B cell (primary cell): ENCODE measurements at regions not wholly inside any gene's neighbourhood (a gene's known extent, or its start where the extent isn't known, plus 50 kb on each side); places are given as distances from the start of the nearest gene placed in this dataset.

Source experiments
- ATAC-seq: fragments of 200-7000 bp; cut with Tn5 transposase; one replicate; pipeline ENCODE4 v1.10.0; 2021; ENCODE audit warnings: low read depth, mild to moderate bottlenecking, moderate number of reproducible peaks, moderate library complexity
- CTCF ChIA-PET: fragments of 350-600 bp; sonication (Branson Sonifier 250); formaldehyde crosslinking; loops from one replicate; lab custom pipeline; 2021; ENCODE audit warnings: antibody characterized with exemption, inconsistent platforms; lab: Charles Lee
- POLR2A ChIA-PET: fragments of 350-600 bp; sonication (Branson Sonifier 250); formaldehyde crosslinking; loops from one replicate; lab custom pipeline; 2021; ENCODE audit warnings: antibody characterized with exemption; lab: Charles Lee
- DNase-seq: peaks from one replicate; pipeline ENCODE4 v3.0.0; 2013
- H2AFZ ChIP-seq: 2 replicates; pipeline ENCODE4 v1.6.1; 2012; ENCODE audit warnings: mild to moderate bottlenecking, low read depth, low read length; ENCODE audit not compliant: insufficient read depth, poor library complexity, severe bottlenecking
- H3K27ac ChIP-seq, 2 donors: 1 replicate in 1 of 2; 2 replicates in 1 of 2; pipeline ENCODE4 v1.5.1; 2012 to 2013; ENCODE audit warnings: low read length in 2 of 2, mild to moderate bottlenecking in 2 of 2, moderate library complexity in 1 of 2
- H3K27me3 ChIP-seq, 4 experiments: fragments of 200-600 bp in 1 of 4; sonication (generic) in 1 of 4; replicated peaks in 1 of 4; 1 replicate in 2 of 4; 2 replicates in 2 of 4; pipeline versions ENCODE4 v1.6.1 to v1.7.0; 2013 to 2016; ENCODE audit warnings: low read length in 3 of 4, mild to moderate bottlenecking in 2 of 4, mixed read lengths in 1 of 4, moderate library complexity in 1 of 4; ENCODE audit not compliant: insufficient read depth in 4 of 4, control insufficient read depth in 3 of 4; ENCODE audit errors: control extremely low read depth in 1 of 4
- H3K36me3 ChIP-seq, 2 experiments: replicated peaks in 1 of 2; 1 replicate in 1 of 2; 2 replicates in 1 of 2; pipeline versions ENCODE4 v1.6.1 to v1.7.1; 2013; ENCODE audit warnings: low read length in 1 of 2; ENCODE audit not compliant: insufficient read depth in 2 of 2, control insufficient read depth in 1 of 2; ENCODE audit errors: control extremely low read depth in 1 of 2, extremely low read depth in 1 of 2
- H3K4me1 ChIP-seq, 2 donors: fragments of 200-600 bp in 1 of 2; sonication (generic) in 1 of 2; 1 replicate in 1 of 2; 2 replicates in 1 of 2; pipeline versions ENCODE4 v1.5.1 to v1.6.1; 2013 to 2017; ENCODE audit warnings: low read length in 2 of 2; ENCODE audit not compliant: control insufficient read depth in 2 of 2, insufficient read depth in 2 of 2
- H3K4me2 ChIP-seq: replicated peaks from 2 replicates; pipeline ENCODE3; 2012; ENCODE audit warnings: mild to moderate bottlenecking, low read depth, low read length; ENCODE audit not compliant: poor library complexity, severe bottlenecking
- H3K4me3 ChIP-seq, 5 experiments: fragments of 200-600 bp in 1 of 5; sonication (generic) in 1 of 5; 1 replicate in 3 of 5; 2 replicates in 2 of 5; pipeline versions ENCODE4 v1.5.1 to v1.7.0; 2011 to 2016; ENCODE audit warnings: low read length in 4 of 5, mild to moderate bottlenecking in 4 of 5, low read depth in 2 of 5, control low read depth in 1 of 5, moderate library complexity in 1 of 5; ENCODE audit not compliant: insufficient read depth in 1 of 5; ENCODE audit errors: control extremely low read depth in 1 of 5, extremely low read depth in 1 of 5
- H3K79me2 ChIP-seq: fragments of 200-600 bp; sonication (generic); one replicate; pipeline ENCODE4 v1.6.0; 2016; ENCODE audit warnings: low read length; ENCODE audit not compliant: control insufficient read depth, insufficient read depth
- H3K9ac ChIP-seq: fragments of 200-600 bp; sonication (generic); 2 replicates; pipeline ENCODE4 v1.6.1; 2017; ENCODE audit warnings: mild to moderate bottlenecking, low read length, moderate library complexity
- H3K9me3 ChIP-seq, 3 donors: one replicate each; pipeline versions ENCODE4 v1.6.1 to v1.7.1; 2013; ENCODE audit warnings: low read length in 2 of 3; ENCODE audit not compliant: control insufficient read depth in 2 of 3, insufficient read depth in 1 of 3; ENCODE audit errors: control extremely low read depth in 1 of 3
- H4K20me1 ChIP-seq: 2 replicates; pipeline ENCODE4 v1.6.0; 2012; ENCODE audit warnings: mild to moderate bottlenecking, low read length; ENCODE audit not compliant: insufficient read depth, control insufficient read depth, poor library complexity, severe bottlenecking
- H3K27ac Mint-ChIP-seq: one replicate; pipeline ENCODE4 v1.8.0; 2021; ENCODE audit warnings: mixed read lengths
- H3K27me3 Mint-ChIP-seq: one replicate; pipeline ENCODE4 v1.8.0; 2021; ENCODE audit warnings: mixed read lengths
- H3K4me1 Mint-ChIP-seq: one replicate; pipeline ENCODE4 v1.8.0; 2021; ENCODE audit warnings: mixed read lengths
- H3K4me3 Mint-ChIP-seq: one replicate; pipeline ENCODE4 v1.8.0; 2021; ENCODE audit warnings: mixed read lengths
- H3K9me3 Mint-ChIP-seq: one replicate; pipeline ENCODE4 v1.8.0; 2022; ENCODE audit warnings: mixed read lengths; ENCODE audit not compliant: insufficient read depth
- EZH2 ChIP-seq: IDR thresholded peaks from 2 replicates; pipeline ENCODE4 v1.6.1; 2012; ENCODE audit warnings: borderline replicate concordance, low read depth, mild to moderate bottlenecking, moderate library complexity, low read length; ENCODE audit not compliant: insufficient read depth, poor library complexity, severe bottlenecking
- WGBS: methylation state at CpG from one replicate; pipeline ENCODE4 v1.1.5; 2013; ENCODE audit warnings: missing lambda C conversion rate; ENCODE audit not compliant: insufficient coverage; 5-methylcytosine and 5-hydroxymethylcytosine counted together
- intact Hi-C: fragments of 100-400 bp; cut with micrococcal nuclease; formaldehyde crosslinking; loops from one replicate; pipeline ENCODE4 v1.10.0; 2022
- TF ChIP-seq, protein P1 (sequence below): fragments of 200-600 bp; IDR thresholded peaks from one replicate; pipeline ENCODE4 v1.8.0; 2022; ENCODE audit warnings: antibody characterized with exemption, mild to moderate bottlenecking

DNA sequence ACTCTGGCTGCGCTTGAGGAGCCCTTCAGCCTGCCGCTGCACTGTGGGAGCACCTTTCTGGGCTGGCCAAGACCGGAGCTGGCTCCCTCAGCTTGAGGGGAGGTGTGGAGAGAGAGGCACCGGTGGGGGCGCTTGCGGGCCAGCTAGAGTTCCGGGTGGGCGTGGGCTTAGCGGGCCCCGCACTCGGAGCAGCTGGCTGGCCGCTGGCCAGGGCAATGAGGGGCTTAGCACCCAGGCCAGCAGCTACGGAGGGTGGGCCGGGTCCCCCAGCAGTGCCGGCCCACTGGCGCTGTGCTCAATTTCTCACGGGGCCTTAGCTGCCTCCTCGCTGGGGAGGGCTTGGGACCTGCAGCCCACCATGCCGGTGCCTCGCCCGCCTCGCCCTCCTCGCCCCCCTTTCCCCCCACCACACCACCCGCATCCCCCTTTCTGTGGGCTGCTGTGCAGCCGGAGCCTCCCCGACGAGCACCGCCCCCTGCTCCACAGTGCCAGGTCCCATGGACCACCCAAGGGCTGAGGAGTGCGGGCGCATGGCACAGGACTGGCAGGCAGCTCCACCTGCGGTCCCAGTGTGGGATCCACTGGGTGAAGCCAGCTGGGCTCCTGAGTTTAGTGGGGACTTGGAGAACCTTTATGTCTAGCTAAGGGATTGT is 954.5 kb downstream of the DTWD2 start:
- Histone ChIP-seq H3K4me1 (no peaks in the 10 kb centered on the region), H4K20me1 (no peaks in the 10 kb centered on the region), H3K4me3 (no peak overlapping the region), H3K27me3 (no peaks in the 10 kb centered on the region), H3K4me2 (no peak overlapping the region), H3K36me3 (no peaks in the 10 kb centered on the region), H3K9me3 (peaks cover 0 to 8% (median 0%) of the 10 kb centered on the region in 3 donors), H3K27ac (no peak overlapping the region), H3K79me2 (no peaks in the 10 kb centered on the region), H3K9ac (no peak overlapping the region), H2AFZ (no peak overlapping the region)
- no peak overlapping the region for H3K4me3 Mint-ChIP-seq
- no peaks in the 10 kb centered on the region for H3K4me1 Mint-ChIP-seq
- WGBS: 92% methylated on average over 20 of the region's 31 CpGs
- ChIA-PET CTCF (no interaction called here), POLR2A (no interaction called here)
- no peaks in the 10 kb centered on the region for H3K27me3 Mint-ChIP-seq
- intact Hi-C loops: no loop called here
- H3K27ac Mint-ChIP-seq: no peak overlapping the region
- DNase-seq (no peak), ATAC-seq (no peak)
- no peak for TF ChIP-seq EZH2
- TF ChIP-seq, protein P1, sequence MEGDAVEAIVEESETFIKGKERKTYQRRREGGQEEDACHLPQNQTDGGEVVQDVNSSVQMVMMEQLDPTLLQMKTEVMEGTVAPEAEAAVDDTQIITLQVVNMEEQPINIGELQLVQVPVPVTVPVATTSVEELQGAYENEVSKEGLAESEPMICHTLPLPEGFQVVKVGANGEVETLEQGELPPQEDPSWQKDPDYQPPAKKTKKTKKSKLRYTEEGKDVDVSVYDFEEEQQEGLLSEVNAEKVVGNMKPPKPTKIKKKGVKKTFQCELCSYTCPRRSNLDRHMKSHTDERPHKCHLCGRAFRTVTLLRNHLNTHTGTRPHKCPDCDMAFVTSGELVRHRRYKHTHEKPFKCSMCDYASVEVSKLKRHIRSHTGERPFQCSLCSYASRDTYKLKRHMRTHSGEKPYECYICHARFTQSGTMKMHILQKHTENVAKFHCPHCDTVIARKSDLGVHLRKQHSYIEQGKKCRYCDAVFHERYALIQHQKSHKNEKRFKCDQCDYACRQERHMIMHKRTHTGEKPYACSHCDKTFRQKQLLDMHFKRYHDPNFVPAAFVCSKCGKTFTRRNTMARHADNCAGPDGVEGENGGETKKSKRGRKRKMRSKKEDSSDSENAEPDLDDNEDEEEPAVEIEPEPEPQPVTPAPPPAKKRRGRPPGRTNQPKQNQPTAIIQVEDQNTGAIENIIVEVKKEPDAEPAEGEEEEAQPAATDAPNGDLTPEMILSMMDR: no peak
- H3K9me3 Mint-ChIP-seq: no peaks in the 10 kb centered on the region

DNA sequence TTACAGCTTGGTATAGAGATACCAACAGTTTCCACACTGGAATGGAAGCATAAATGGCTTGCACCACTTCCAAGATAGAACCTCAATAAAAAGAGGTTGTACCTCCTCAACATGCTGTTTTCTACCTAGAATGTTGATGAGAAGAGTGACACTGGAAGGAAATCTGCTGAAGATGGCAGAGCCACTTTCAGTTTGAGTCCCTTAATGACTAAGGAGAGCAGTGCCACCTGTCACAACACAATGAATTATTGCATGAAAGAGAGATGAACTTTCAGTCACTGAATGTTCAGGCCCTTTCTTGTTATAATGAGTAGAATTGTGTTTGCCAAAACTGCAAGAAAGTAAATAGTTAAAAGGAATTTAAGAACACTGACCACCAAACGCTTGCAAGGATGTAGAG is 958.5 kb downstream of the DTWD2 start:
- H3K9me3 Mint-ChIP-seq: no peaks in the 10 kb centered on the region
- no peak for TF ChIP-seq EZH2
- TF ChIP-seq, protein P1: no peak
- Histone ChIP-seq H3K9me3 (peaks cover 0 to 8% (median 0%) of the 10 kb centered on the region in 3 donors), H3K79me2 (no peaks in the 10 kb centered on the region), H3K27me3 (no peaks in the 10 kb centered on the region), H3K27ac (no peak overlapping the region), H3K4me3 (no peak overlapping the region), H2AFZ (no peak overlapping the region), H3K36me3 (no peaks in the 10 kb centered on the region), H3K4me2 (no peak overlapping the region), H3K4me1 (no peaks in the 10 kb centered on the region), H4K20me1 (no peaks in the 10 kb centered on the region), H3K9ac (no peak overlapping the region)
- WGBS: no CpG with 5 or more reads among the region's 1 CpG
- ChIA-PET CTCF (no interaction called here), POLR2A (no interaction called here)
- no peak overlapping the region for H3K4me3 Mint-ChIP-seq
- H3K27ac Mint-ChIP-seq: no peak overlapping the region
- ATAC-seq (no peak), DNase-seq (no peak)
- no peaks in the 10 kb centered on the region for H3K27me3 Mint-ChIP-seq
- intact Hi-C loops: no loop called here
- no peaks in the 10 kb centered on the region for H3K4me1 Mint-ChIP-seq
